ENCODE measurements at regions not wholly inside any gene's neighbourhood (a gene's known extent, or its start where the extent isn't known, plus 50 kb on each side); places are given as distances from the start of the nearest gene placed in this dataset.

DNA sequence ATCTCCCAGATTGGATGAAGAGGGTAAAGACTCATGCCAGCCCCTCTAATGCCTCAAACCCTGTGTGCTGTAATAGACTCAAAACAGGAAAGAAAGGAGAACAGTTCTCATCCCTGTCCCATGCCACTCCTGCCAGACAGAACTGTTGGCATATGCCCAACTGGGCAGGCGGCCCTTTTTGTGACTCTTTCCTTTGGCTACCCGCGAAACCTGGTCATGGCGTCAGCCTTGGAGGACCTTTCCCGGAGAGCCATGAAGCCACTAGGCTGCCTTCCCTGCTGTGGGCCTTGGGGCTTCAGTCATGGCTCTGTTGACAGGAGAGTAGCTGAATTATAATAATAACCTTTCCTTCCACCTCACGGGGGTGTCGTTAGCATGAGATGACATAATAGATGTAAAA is 75.9 kb upstream of the SEMA6A start:
- intact Hi-C loops (cut with micrococcal nuclease; ENCODE audit: unreplicated experiment) = loop anchor here (10.0 kb wide), 1 partner anchor 294 kb away; no protein-coding TSS in a partner anchor
- POLR2A ChIA-PET = interaction anchor here (0.6 to 0.7 kb wide), 2 partner anchors 12 to 63 kb away, joined by 3 read pairs; no protein-coding TSS in a partner anchor

DNA sequence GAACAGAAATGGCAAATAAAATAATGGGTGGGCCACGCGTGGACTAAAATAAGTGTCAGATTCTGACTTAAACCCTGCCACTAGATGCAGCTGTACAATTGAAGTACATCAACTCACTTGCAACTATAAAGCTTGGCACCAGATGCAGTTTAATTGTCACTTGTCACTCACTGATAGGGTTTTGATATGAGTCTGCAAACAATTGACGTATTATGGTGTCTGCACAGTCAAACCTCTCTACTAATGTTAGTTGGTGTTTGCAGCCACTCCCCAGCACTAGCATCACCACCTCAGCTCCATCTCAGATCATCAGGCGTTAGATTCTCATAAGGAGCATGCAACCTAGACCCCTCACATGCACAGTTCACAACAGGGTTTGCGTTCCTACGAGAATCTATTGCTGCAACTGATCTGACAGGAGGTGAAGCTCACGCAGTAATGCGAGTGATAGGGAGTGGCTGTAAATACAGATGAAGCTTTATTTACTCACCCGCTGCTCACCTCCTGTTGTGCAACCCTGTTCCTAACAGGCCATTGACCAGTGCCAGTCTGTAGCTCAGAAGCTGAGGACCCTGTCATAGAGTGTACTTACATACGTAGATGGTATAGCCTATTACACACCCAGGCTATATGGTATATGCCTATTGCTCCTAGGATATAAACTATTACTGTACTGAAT is 72.1 kb upstream of the SEMA6A start:
- no peak for DNase-seq (ENCODE audit: low spot score)
- H3K9me3 ChIP-seq (ENCODE audit: low read length) = no peaks in the 10 kb centered on the region
- H3K27ac ChIP-seq (ENCODE audit: low read depth, low read length, poor library complexity, severe bottlenecking) = no peak overlapping the region
- H3K79me2 ChIP-seq (ENCODE audit: insufficient read depth, low read depth, low read length) = no peaks in the 10 kb centered on the region
- no TSS peak for BruUV-seq (replicated peaks)
- no peaks in the 10 kb centered on the region for H3K4me1 ChIP-seq (ENCODE audit: insufficient read depth, low read length, poor library complexity, severe bottlenecking)
- no peaks in the 10 kb centered on the region for H3K9me2 ChIP-seq (ENCODE audit: insufficient read depth, low read length)
- no peak overlapping the region for H3K4me2 ChIP-seq (ENCODE audit: low read length)
- H3K36me3 ChIP-seq (ENCODE audit: insufficient read depth, low read length) = no peaks in the 10 kb centered on the region
- ChIA-PET CTCF (ENCODE audit: unreplicated experiment) (no interaction called here), POLR2A (interaction anchor here (0.6 kb wide), 1 partner anchor 1752 kb away, joined by 3 read pairs; no protein-coding TSS in a partner anchor)
- no peak overlapping the region for H3K4me3 ChIP-seq (ENCODE audit: low read depth, low read length, poor library complexity, severe bottlenecking)
- H4K20me1 ChIP-seq (ENCODE audit: insufficient read depth, low read length) = no peaks in the 10 kb centered on the region
- TF ChIP-seq, protein P1, sequence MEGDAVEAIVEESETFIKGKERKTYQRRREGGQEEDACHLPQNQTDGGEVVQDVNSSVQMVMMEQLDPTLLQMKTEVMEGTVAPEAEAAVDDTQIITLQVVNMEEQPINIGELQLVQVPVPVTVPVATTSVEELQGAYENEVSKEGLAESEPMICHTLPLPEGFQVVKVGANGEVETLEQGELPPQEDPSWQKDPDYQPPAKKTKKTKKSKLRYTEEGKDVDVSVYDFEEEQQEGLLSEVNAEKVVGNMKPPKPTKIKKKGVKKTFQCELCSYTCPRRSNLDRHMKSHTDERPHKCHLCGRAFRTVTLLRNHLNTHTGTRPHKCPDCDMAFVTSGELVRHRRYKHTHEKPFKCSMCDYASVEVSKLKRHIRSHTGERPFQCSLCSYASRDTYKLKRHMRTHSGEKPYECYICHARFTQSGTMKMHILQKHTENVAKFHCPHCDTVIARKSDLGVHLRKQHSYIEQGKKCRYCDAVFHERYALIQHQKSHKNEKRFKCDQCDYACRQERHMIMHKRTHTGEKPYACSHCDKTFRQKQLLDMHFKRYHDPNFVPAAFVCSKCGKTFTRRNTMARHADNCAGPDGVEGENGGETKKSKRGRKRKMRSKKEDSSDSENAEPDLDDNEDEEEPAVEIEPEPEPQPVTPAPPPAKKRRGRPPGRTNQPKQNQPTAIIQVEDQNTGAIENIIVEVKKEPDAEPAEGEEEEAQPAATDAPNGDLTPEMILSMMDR (conservative IDR thresholded peaks at IDR 0.05; ENCODE audit: low read length) = no peak
- TF ChIP-seq EZH2phosphoT487 (IDR thresholded peaks at IDR 0.05; ENCODE audit: borderline replicate concordance, low read depth, low read length) = no peak
- intact Hi-C loops (cut with micrococcal nuclease; ENCODE audit: unreplicated experiment) = no loop called here
- no peak overlapping the region for H2AFZ ChIP-seq (ENCODE audit: low read length)

More for the DNA sequence above, 75.9 kb upstream of the SEMA6A start:
- H4K20me1 ChIP-seq (ENCODE audit: insufficient read depth, low read length) = no peaks in the 10 kb centered on the region
- H3K9me3 ChIP-seq (ENCODE audit: low read length) = no peaks in the 10 kb centered on the region
- H3K4me1 ChIP-seq (ENCODE audit: insufficient read depth, low read length, poor library complexity, severe bottlenecking) = no peaks in the 10 kb centered on the region
- H3K79me2 ChIP-seq (ENCODE audit: insufficient read depth, low read depth, low read length) = no peaks in the 10 kb centered on the region
- H3K27ac ChIP-seq (ENCODE audit: low read depth, low read length, poor library complexity, severe bottlenecking) = no peak overlapping the region
- no peak for DNase-seq (ENCODE audit: low spot score)
- BruUV-seq (replicated peaks) = no TSS peak
- no peaks in the 10 kb centered on the region for H3K9me2 ChIP-seq (ENCODE audit: insufficient read depth, low read length)
- no peak overlapping the region for H3K4me3 ChIP-seq (ENCODE audit: low read depth, low read length, poor library complexity, severe bottlenecking)
- H3K36me3 ChIP-seq (ENCODE audit: insufficient read depth, low read length) = no peaks in the 10 kb centered on the region
- TF ChIP-seq, protein P1 (conservative IDR thresholded peaks at IDR 0.05; ENCODE audit: low read length) = no peak
- TF ChIP-seq EZH2phosphoT487 (IDR thresholded peaks at IDR 0.05; ENCODE audit: borderline replicate concordance, low read depth, low read length) = no peak
- H2AFZ ChIP-seq (ENCODE audit: low read length) = no peak overlapping the region
- H3K4me2 ChIP-seq (ENCODE audit: low read length) = no peak overlapping the region
- CTCF ChIA-PET (ENCODE audit: unreplicated experiment) = no interaction called here

DNA sequence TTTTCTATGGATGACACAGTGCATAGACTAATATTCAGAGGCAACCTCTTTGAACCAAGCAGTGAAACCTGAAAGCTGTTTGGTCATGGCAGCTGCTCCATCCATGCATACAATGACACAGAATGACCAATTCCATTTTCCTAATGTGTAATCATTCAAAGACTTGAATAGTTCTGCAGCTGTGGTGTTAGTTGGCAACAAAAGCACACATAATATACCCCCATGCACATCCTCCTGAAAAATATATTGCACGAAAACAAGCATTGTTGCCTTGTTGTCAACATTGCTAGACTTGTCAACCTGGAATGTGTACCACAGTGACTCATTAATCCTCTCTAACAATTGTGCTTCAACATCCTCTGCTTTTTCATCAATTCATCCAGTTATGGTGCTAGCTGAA is 71.0 kb upstream of the SEMA6A start:
- ChIA-PET CTCF (ENCODE audit: unreplicated experiment) (no interaction called here), POLR2A (interaction anchor here (0.7 kb wide), 1 partner anchor 21 kb away, joined by 3 read pairs; no protein-coding TSS in a partner anchor)

More for the DNA sequence above, 71.0 kb upstream of the SEMA6A start:
- Histone ChIP-seq H3K9me2 (ENCODE audit: insufficient read depth, low read length) (no peaks in the 10 kb centered on the region), H3K27ac (ENCODE audit: low read depth, low read length, poor library complexity, severe bottlenecking) (no peak overlapping the region), H3K79me2 (ENCODE audit: insufficient read depth, low read depth, low read length) (no peaks in the 10 kb centered on the region), H4K20me1 (ENCODE audit: insufficient read depth, low read length) (no peaks in the 10 kb centered on the region), H3K4me3 (ENCODE audit: low read depth, low read length, poor library complexity, severe bottlenecking) (no peak overlapping the region), H3K4me1 (ENCODE audit: insufficient read depth, low read length, poor library complexity, severe bottlenecking) (no peaks in the 10 kb centered on the region), H2AFZ (ENCODE audit: low read length) (no peak overlapping the region), H3K4me2 (ENCODE audit: low read length) (no peak overlapping the region), H3K36me3 (ENCODE audit: insufficient read depth, low read length) (no peaks in the 10 kb centered on the region), H3K9me3 (ENCODE audit: low read length) (no peaks in the 10 kb centered on the region)
- DNase-seq (ENCODE audit: low spot score) = no peak
- BruUV-seq (replicated peaks) = no TSS peak
- intact Hi-C loops (cut with micrococcal nuclease; ENCODE audit: unreplicated experiment) = no loop called here
- TF ChIP-seq, protein P1 (conservative IDR thresholded peaks at IDR 0.05; ENCODE audit: low read length) = no peak
- TF ChIP-seq EZH2phosphoT487 (IDR thresholded peaks at IDR 0.05; ENCODE audit: borderline replicate concordance, low read depth, low read length) = no peak
